ENCODE measurements at regions not wholly inside any gene's neighbourhood (a gene's known extent, or its start where the extent isn't known, plus 50 kb on each side); places are given as distances from the start of the nearest gene placed in this dataset.

DNA sequence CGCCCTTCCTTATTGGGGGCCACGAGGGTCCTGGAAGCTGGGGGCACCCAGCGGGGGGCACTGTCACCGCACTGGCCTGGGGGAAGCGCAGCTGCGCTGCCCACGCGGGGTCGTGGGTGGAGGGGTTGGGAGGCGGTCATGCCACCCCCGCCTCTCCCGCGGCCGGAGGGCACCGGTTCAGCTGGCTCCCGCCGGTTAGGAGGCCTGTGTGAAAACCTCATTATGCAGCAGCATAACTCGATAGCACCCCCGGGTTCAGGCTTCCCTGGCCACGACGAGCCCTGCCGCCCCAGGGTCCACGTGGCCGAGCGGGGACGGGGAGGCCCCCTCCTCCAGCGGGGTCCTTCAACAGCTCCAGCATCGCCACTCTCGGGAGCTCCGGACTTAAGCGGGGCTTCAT lies 91.2 kb upstream of the ERCC6L2 start:
- no peak for TF ChIP-seq POLR2A (IDR thresholded peaks at IDR 0.05)
- TF ChIP-seq, protein P1, sequence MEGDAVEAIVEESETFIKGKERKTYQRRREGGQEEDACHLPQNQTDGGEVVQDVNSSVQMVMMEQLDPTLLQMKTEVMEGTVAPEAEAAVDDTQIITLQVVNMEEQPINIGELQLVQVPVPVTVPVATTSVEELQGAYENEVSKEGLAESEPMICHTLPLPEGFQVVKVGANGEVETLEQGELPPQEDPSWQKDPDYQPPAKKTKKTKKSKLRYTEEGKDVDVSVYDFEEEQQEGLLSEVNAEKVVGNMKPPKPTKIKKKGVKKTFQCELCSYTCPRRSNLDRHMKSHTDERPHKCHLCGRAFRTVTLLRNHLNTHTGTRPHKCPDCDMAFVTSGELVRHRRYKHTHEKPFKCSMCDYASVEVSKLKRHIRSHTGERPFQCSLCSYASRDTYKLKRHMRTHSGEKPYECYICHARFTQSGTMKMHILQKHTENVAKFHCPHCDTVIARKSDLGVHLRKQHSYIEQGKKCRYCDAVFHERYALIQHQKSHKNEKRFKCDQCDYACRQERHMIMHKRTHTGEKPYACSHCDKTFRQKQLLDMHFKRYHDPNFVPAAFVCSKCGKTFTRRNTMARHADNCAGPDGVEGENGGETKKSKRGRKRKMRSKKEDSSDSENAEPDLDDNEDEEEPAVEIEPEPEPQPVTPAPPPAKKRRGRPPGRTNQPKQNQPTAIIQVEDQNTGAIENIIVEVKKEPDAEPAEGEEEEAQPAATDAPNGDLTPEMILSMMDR (IDR thresholded peaks at IDR 0.05) = no peak

Data from right lobe of liver (tissue), 4 donors.